H4 (cell line): ENCODE measurements at regions not wholly inside any gene's neighbourhood (a gene's known extent, or its start where the extent isn't known, plus 50 kb on each side); places are given as distances from the start of the nearest gene placed in this dataset.
A peak's percentile ranks its signal among the peaks of the same experiment; 100 is the strongest.

Source experiments
- DNase-seq: peaks from one replicate; pipeline ENCODE4 v3.0.0-alpha.2; 2015; ENCODE audit warnings: low spot score

- DNase-seq = peak; percentile 52
These were observed 807.1 kb downstream of the USP25 start for GRCh38 chr21:16536643-16537434.

DNA sequence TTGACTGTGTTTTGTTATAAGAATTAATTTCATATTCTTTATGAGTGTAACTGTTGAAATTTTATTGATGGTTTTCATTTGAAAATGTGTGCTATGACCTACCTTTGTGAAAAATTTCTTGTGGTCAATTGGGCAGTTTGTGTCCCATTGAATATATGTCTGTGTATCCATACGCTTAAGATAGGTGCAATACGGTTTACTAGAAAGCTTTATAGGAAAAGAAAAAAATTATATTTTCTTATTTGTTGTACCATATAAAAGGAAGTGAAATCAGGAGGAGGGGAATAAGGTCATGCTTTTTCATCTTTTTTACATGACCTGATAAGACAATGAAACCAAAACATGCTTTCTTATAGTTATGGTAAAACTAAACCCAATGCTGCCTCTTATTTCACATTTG is 807.7 kb downstream of the USP25 start:
- no peak for DNase-seq

- DNase-seq = no peak
These were observed 808.6 kb downstream of the USP25 start for GRCh38 chr21:16538405-16538804.

GRCh38 chr21:16538936-16539440 is 809.2 kb downstream of the USP25 start:
- no peak for DNase-seq

GRCh38 chr21:16540966-16541727 is 811.4 kb downstream of the USP25 start:
- DNase-seq = no peak

- no peak for DNase-seq
These were observed 820.3 kb downstream of the USP25 start for GRCh38 chr21:16550118-16550517.

- peak; percentile 28 for DNase-seq
These were observed 821.3 kb downstream of the USP25 start for GRCh38 chr21:16550917-16551741.

- DNase-seq = no peak
These were observed 823.1 kb downstream of the USP25 start for GRCh38 chr21:16552880-16553279.

DNA sequence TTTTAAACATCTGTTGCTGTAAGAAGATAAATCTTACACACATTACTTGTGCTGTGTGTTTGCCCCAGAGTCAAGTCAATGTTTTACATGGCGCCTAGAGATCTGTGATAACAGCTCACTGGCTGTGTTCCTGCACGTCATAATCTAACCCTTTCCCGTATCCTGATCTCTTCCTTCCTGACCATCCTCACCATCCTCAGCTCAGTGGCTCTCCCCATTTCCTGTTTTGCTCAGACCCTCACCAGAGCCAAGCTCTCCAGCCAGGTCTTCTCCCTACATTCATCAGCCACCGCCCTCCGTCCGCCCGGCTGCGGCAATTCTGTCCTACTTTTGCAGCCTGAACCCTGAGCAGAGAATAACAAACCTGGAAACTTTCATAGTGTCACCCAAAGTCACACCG is 824.7 kb downstream of the USP25 start:
- DNase-seq = no peak

GRCh38 chr21:16563116-16563515 is 833.3 kb downstream of the USP25 start:
- DNase-seq = no peak

GRCh38 chr21:16563795-16564194 is 834.0 kb downstream of the USP25 start:
- DNase-seq = peak; percentile 58

- no peak for DNase-seq
These were observed 838.5 kb downstream of the USP25 start for GRCh38 chr21:16568244-16568643.

- DNase-seq = no peak
These were observed 838.9 kb downstream of the USP25 start for GRCh38 chr21:16568661-16569060.

GRCh38 chr21:16569679-16570078 is 839.9 kb downstream of the USP25 start:
- no peak for DNase-seq

DNA sequence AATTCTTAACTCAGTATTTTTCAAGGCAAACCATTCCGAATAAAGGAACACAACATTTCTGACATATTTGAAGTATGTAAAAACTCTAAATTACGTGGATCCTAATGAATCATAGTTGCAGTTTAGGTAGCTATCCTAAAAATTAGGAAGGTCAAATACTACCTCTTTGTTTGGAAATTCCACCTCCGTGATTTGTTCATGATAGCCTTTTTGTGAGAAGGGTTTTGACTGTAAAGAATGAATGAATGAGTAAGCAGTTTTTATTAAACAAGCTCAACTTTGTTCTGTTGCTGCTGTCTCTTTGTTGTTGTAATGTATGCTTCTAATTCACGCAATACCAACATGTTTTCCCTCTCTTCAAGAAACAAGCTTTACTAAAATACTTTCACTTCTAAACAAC is 840.4 kb downstream of the USP25 start:
- DNase-seq = peak; percentile 21

DNA sequence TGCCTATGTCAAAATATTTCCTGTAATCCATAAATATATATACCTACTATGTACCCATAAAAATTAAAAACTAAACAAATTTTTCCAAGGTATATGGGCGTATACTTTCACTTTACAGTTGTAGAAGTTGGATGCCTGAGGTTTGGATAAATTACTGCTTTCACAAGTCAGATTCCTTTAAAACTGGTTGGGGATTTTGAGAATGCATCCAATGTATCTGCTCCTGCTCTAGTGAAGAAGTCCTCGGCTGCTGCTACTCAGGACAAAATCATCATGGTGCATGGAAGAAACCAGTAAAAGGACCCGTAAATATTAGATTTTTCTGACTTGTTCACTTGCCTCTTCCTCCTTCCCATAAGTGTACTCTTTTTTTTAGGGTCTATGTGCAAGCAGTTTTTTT is 841.1 kb downstream of the USP25 start:
- DNase-seq = peak; percentile 29

DNA sequence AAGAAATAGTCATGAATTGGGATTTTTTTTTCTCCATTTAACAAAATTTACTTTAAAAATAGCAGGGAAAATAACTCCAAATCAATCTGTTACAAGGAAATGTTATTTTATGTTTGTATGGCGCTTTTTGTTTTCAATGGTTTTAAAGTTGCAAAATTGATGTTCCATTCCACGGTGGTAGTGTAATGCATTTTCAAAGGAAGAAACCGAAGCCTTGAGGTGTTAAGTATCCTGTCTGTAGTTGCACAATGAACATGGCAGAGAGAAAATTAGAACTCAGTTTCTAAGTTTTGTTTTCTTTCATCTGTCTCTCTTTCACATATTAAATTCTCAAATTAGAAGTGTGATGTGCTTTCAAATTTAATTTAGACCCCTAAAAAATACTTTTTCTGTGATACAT is 841.8 kb downstream of the USP25 start:
- DNase-seq = no peak

DNA sequence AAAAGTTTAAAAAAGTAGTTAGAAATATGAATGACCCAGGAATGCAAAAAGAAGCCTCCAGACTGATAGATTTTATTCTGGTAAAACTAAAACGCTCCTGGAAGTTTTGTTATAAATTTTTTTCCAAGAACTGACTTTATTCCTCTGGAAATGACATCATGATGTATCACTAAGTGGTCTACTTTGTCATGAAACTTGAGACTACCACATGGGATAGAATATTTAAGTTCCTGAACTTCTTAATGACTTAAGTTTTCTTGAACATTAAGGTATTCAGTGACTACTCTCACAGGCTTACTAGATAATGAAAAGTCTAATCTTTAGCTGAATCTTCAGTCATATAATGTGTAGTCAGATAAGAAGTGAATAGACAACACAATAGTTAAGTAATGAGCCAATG is 842.2 kb downstream of the USP25 start:
- DNase-seq = no peak

DNA sequence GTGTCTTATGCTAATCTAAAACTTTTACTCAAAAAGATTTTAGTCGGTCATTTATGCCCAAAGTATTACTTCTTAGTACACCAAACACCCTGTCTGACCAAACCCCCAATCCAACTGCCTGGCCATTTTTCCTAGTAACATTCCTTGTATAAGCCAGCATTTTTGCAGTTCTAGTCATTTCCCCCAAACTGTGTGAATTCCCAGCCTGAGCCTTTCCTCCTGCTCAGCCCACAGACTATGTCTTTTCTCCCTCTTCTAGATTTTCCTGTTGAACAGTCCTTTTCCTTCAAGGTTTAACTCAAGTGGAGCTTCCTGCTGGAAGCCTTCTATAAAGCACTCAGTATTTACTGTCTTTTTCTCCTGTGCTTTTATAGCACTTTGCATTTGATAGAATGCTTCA is 843.8 kb downstream of the USP25 start:
- no peak for DNase-seq

DNA sequence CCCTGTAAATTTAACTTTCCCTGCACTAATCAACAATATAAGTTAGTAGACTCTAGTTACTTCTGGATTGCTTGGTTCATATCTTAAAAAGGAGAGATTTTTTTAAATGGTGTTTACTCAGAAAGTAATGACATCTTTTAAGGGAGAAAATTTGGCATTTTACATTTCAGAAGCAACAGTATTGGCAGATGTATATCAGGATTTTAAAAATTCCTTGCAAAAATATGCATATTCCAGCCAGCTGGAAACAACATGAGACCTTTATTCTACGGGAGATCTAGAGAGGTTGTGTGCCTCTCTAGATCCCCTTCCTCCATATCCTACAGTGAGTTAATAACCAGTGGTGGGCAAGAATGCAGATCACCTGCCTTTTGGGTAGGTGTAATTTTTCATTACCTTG is 848.2 kb downstream of the USP25 start:
- DNase-seq = no peak

- no peak for DNase-seq
These were observed 849.1 kb downstream of the USP25 start for GRCh38 chr21:16578912-16579311.

GRCh38 chr21:16579538-16579937 is 849.8 kb downstream of the USP25 start:
- no peak for DNase-seq
